K562 (cell line): ENCODE measurements at regions not wholly inside any gene's neighbourhood (a gene's known extent, or its start where the extent isn't known, plus 50 kb on each side); places are given as distances from the start of the nearest gene placed in this dataset.

ENCODE experiments used
- ATAC-seq: fragments of 200-7000 bp; cut with Tn5 transposase; 3 replicates; pipeline ENCODE4 v1.9.1; 2020; ENCODE audit warnings: moderate library complexity
- BruUV-seq: library from RNA; stranded (reverse); fragments of 400-500 nt; replicated peaks from 2 replicates; lab custom pipeline; 2021; lab: Mats Ljungman, UMichigan
- CTCF ChIA-PET: fragments of 300-600 bp; formaldehyde crosslinking; extraction: SDS; loops from one replicate; lab custom pipeline; 2021; ENCODE audit warnings: low intra/inter-chr PET ratio; lab: Yijun Ruan, JAX
- POLR2A ChIA-PET: fragments of 300-600, 350-650 bp; sonication (Branson Sonifier 250); formaldehyde crosslinking; extraction: SDS; loops from one replicate; lab custom pipeline; 2021; ENCODE audit warnings: antibody characterized with exemption, inconsistent platforms; lab: Yijun Ruan, JAX
- DNase-seq, 4 experiments: peaks; one replicate each; pipeline versions ENCODE4 v3.0.0 to v3.0.0-alpha.2; 2011 to 2018; ENCODE audit warnings: low spot score in 3 of 4, mixed read lengths in 3 of 4; ENCODE audit errors: extremely low read depth in 1 of 4
- FAIRE-seq: peaks from 2 replicates; lab custom pipeline; 2011; peaks lifted over from hg19 to GRCh38; lab: Jason Lieb, UNC
- H2AFZ ChIP-seq: 2 replicates; pipeline ENCODE4 v1.6.0; 2011; ENCODE audit warnings: low read depth, low read length, control low read depth, inconsistent platforms
- H3K27ac ChIP-seq: fragments of 200-600 bp; 3 replicates; pipeline ENCODE4 v1.8.0; 2011; ENCODE audit warnings: low read depth, mild to moderate bottlenecking, control low read depth, inconsistent platforms, low read length, moderate library complexity, mixed read lengths; ENCODE audit errors: extremely low read depth
- H3K27me3 ChIP-seq, 2 experiments: fragments of 300-600 bp in 1 of 2; 2 replicates in 1 of 2; 3 replicates in 1 of 2; pipeline versions ENCODE4 v1.6.0 to v1.8.0; 2011; ENCODE audit warnings: inconsistent platforms in 2 of 2, low read length in 2 of 2, mild to moderate bottlenecking in 1 of 2, mixed read lengths in 1 of 2, moderate library complexity in 1 of 2; ENCODE audit not compliant: control insufficient read depth in 2 of 2, insufficient read depth in 2 of 2
- H3K36me3 ChIP-seq: fragments of 300-600 bp; 3 replicates; pipeline ENCODE4 v1.8.0; 2011; ENCODE audit warnings: mild to moderate bottlenecking, low read length, inconsistent platforms; ENCODE audit not compliant: control insufficient read depth, insufficient read depth
- H3K4me1 ChIP-seq, 2 experiments: fragments of 200-600 bp in 1 of 2; replicated peaks in 1 of 2; 2 replicates in 1 of 2; 3 replicates in 1 of 2; pipeline versions ENCODE4 v1.5.1 to v1.8.0; 2011; ENCODE audit warnings: inconsistent platforms in 2 of 2, low read length in 2 of 2, mild to moderate bottlenecking in 1 of 2, mixed read lengths in 1 of 2, moderate library complexity in 1 of 2; ENCODE audit not compliant: control insufficient read depth in 2 of 2, insufficient read depth in 2 of 2
- H3K4me2 ChIP-seq: 2 replicates; pipeline ENCODE4 v1.6.1; 2011; ENCODE audit warnings: low read length, control low read depth, inconsistent platforms, mixed read lengths; ENCODE audit not compliant: insufficient read depth
- H3K4me3 ChIP-seq: fragments of 200-600 bp; sonication (generic), shearing (Covaris generic); 2 replicates; pipeline ENCODE4 v1.5.1; 2016; ENCODE audit warnings: control low read depth, inconsistent platforms
- H3K79me2 ChIP-seq: fragments of 200-600 bp; 3 replicates; pipeline ENCODE4 v1.8.0; 2011; ENCODE audit warnings: low read length, inconsistent platforms; ENCODE audit not compliant: control insufficient read depth, insufficient read depth
- H3K9ac ChIP-seq, 2 experiments: 2 replicates each; pipeline versions ENCODE4 v1.6.0 to v1.6.1; 2011; ENCODE audit warnings: low read depth in 2 of 2, low read length in 2 of 2, control low read depth in 1 of 2, inconsistent platforms in 1 of 2, mild to moderate bottlenecking in 1 of 2, mixed read lengths in 1 of 2; ENCODE audit not compliant: insufficient read depth in 1 of 2
- H3K9me1 ChIP-seq: one replicate; pipeline ENCODE4 v1.6.0; 2011; ENCODE audit warnings: inconsistent platforms, mild to moderate bottlenecking, low read length, moderate library complexity; ENCODE audit not compliant: control insufficient read depth, insufficient read depth
- H3K9me3 ChIP-seq: replicated peaks from 2 replicates; pipeline ENCODE4 v1.5.1; 2011; ENCODE audit warnings: low read depth, low read length, inconsistent platforms; ENCODE audit not compliant: control insufficient read depth, insufficient read depth
- H4K20me1 ChIP-seq: replicated peaks from 2 replicates; pipeline ENCODE4 v1.6.1; 2011; ENCODE audit warnings: low read length, inconsistent platforms, mixed read lengths; ENCODE audit not compliant: control insufficient read depth, insufficient read depth
- CAMTA2 ChIP-seq: fragments of 250-450 bp; sonication (Bioruptor Pico); conservative IDR thresholded peaks from 2 replicates; pipeline ENCODE4 v1.5.1; 2022
- CEBPB ChIP-seq: fragments of 450-650 bp; IDR thresholded peaks from 2 replicates; pipeline ENCODE4 v1.6.1; 2016; ENCODE audit warnings: missing genetic modification characterization, missing compliant biosample characterization
- ETV1 ChIP-seq: fragments of 450-650 bp; conservative IDR thresholded peaks from 2 replicates; pipeline ENCODE4 v1.6.1; 2016; ENCODE audit warnings: missing genetic modification characterization, control low read depth, low read depth, missing compliant biosample characterization
- HDAC3 ChIP-seq: fragments of 450-650 bp; IDR thresholded peaks from 2 replicates; pipeline ENCODE4 v1.6.1; 2018; ENCODE audit warnings: borderline replicate concordance, mild to moderate bottlenecking, moderate library complexity; ENCODE audit not compliant: partially characterized antibody
- HMG20A ChIP-seq: fragments of 450-650 bp; formaldehyde crosslinking; conservative IDR thresholded peaks from 2 replicates; pipeline ENCODE4 v1.4.0; 2020; ENCODE audit warnings: mild to moderate bottlenecking, mixed read lengths
- KDM4B ChIP-seq, 2 experiments: fragments of 450-650 bp in 1 of 2; sonication (generic) in 1 of 2; IDR thresholded peaks; 2 replicates each; pipeline ENCODE4 v1.6.1; 2016 to 2017; ENCODE audit warnings: borderline replicate concordance in 2 of 2, antibody characterized with exemption in 1 of 2, low read depth in 1 of 2, mild to moderate bottlenecking in 1 of 2
- NCOA2 ChIP-seq, 2 experiments: fragments of 450-650 bp; IDR thresholded peaks; 2 replicates each; pipeline ENCODE4 v1.6.1; 2018; ENCODE audit warnings: mild to moderate bottlenecking in 2 of 2, moderate library complexity in 1 of 2; ENCODE audit not compliant: partially characterized antibody in 2 of 2
- PML ChIP-seq: IDR thresholded peaks from 2 replicates; pipeline ENCODE4 v1.6.1; 2012; ENCODE audit warnings: low read length, inconsistent platforms
- POLR2H ChIP-seq: IDR thresholded peaks from 2 replicates; pipeline ENCODE4 v1.6.1; 2016; ENCODE audit warnings: missing genetic modification characterization, low read depth, mild to moderate bottlenecking, control low read depth, missing compliant biosample characterization, moderate library complexity
- SAFB ChIP-seq: fragments of 200-400 bp; formaldehyde crosslinking; IDR thresholded peaks from 2 replicates; pipeline ENCODE4 v1.6.1; 2017; ENCODE audit warnings: low read depth, low read length, borderline replicate concordance
- SAP30 ChIP-seq: fragments of 200-600 bp; sonication (generic); IDR thresholded peaks from 2 replicates; pipeline ENCODE4 v1.6.1; 2012; ENCODE audit warnings: borderline replicate concordance, low read depth, mild to moderate bottlenecking, moderate library complexity, low read length, control low read depth, inconsistent platforms; ENCODE audit not compliant: insufficient read depth, poor library complexity, severe bottlenecking
- SPI1 ChIP-seq: IDR thresholded peaks from 2 replicates; pipeline ENCODE4 v1.6.1; 2011; ENCODE audit warnings: low read depth, low read length, control low read depth, borderline replicate concordance
- ZNF324 ChIP-seq: fragments of 250-450 bp; sonication (Bioruptor Pico); IDR thresholded peaks from 2 replicates; pipeline ENCODE4 v1.4.0; 2020; ENCODE audit warnings: mild to moderate bottlenecking
- ZNF407 ChIP-seq: fragments of 450-650 bp; IDR thresholded peaks from 2 replicates; pipeline ENCODE4 v1.6.1; 2016; ENCODE audit warnings: low read depth
- ZNF431 ChIP-seq: sonication (generic); formaldehyde crosslinking; IDR thresholded peaks from 2 replicates; pipeline ENCODE4 v1.8.0; 2022; ENCODE audit warnings: mild to moderate bottlenecking, missing genetic modification reagents
- WGBS: fragments of 100-300 bp; shearing (Covaris generic); methylation state at CpG from one replicate; pipeline ENCODE4 v1.1.6; 2016; ENCODE audit warnings: low coverage, mixed read lengths; ENCODE audit not compliant: insufficient coverage; ENCODE audit errors: missing lambda C conversion rate; 5-methylcytosine and 5-hydroxymethylcytosine counted together
- in situ Hi-C: fragments of 300-500 bp; cut with MboI; formaldehyde crosslinking; loops from 4 replicates; pipeline ENCODE4 v1.15.0; 2018; ENCODE audit warnings: inconsistent platforms, mixed read lengths
- intact Hi-C: fragments of 100-400 bp; cut with micrococcal nuclease; formaldehyde crosslinking; loops from 2 replicates; pipeline ENCODE4 v1.14.2; 2022

- BruUV-seq, result no TSS peak
- ChIA-PET POLR2A (no interaction called here), CTCF (no interaction called here)
- H3K79me2 ChIP-seq, result no peaks in the 10 kb centered on the region
- no peak overlapping the region for H3K9ac ChIP-seq
- H3K9me3 ChIP-seq, result no peaks in the 10 kb centered on the region
- no peak overlapping the region for H3K4me3 ChIP-seq
- in situ Hi-C loops, result no loop called here
- FAIRE-seq, result no peak
- H4K20me1 ChIP-seq, result no peaks in the 10 kb centered on the region
- no peaks in the 10 kb centered on the region for H3K4me1 ChIP-seq
- 8% methylated on average over 2 of the region's 2 CpGs for WGBS
- H3K9me1 ChIP-seq, result no peaks in the 10 kb centered on the region
- no peak for DNase-seq
- no peak for ATAC-seq
- H3K27me3 ChIP-seq, result no peaks in the 10 kb centered on the region
- H2AFZ ChIP-seq, result no peak overlapping the region
- no peaks in the 10 kb centered on the region for H3K36me3 ChIP-seq
- intact Hi-C loops, result no loop called here
- TF ChIP-seq SAFB (no peak), ZNF407 (no peak), HMG20A (CRISPR knock-in tag) (no peak), ETV1 (tag) (no peak), HDAC3 (no peak), ZNF431 (CRISPR knock-in tag) (no peak), POLR2H (no peak), CEBPB (tag) (no peak), NCOA2 (IDR thresholded peaks at IDR 0.05; ENCODE audit: partially characterized antibody in 2 of 2) (no peak), CAMTA2 (CRISPR knock-in tag) (no peak), KDM4B (IDR thresholded peaks at IDR 0.05; ENCODE audit: borderline replicate concordance in 2 of 2, low read depth in 1 of 2) (no peak), SAP30 (no peak), SPI1 (no peak), PML (no peak), ZNF324 (CRISPR knock-in tag) (no peak)
- no peak overlapping the region for H3K4me2 ChIP-seq
- H3K27ac ChIP-seq, result no peak overlapping the region
Observed at GRCh38 chr7:10325395-10325794, 648.3 kb upstream of the PHF14 start.
